Right atrium auricular region (tissue), 2 donors: ENCODE measurements at regions not wholly inside any gene's neighbourhood (a gene's known extent, or its start where the extent isn't known, plus 50 kb on each side); places are given as distances from the start of the nearest gene placed in this dataset.

Experiments used
- DNase-seq: peaks from one replicate; pipeline ENCODE4 v3.0.0-alpha.2; 2019; ENCODE audit warnings: low spot score
- H3K27ac ChIP-seq, 2 donors: fragments of 200-600 bp; sonication (generic); 1 replicate in 1 of 2; 2 replicates in 1 of 2; pipeline ENCODE4 v1.5.1; 2016 to 2019
- H3K27me3 ChIP-seq, 2 donors: fragments of 200-600 bp; sonication (generic); one replicate each; pipeline versions ENCODE4 v1.5.1 to v1.6.0; 2017 to 2019
- H3K36me3 ChIP-seq: fragments of 200-600 bp; sonication (generic); one replicate; pipeline ENCODE4 v1.5.1; 2016
- H3K4me1 ChIP-seq, 2 donors: fragments of 200-600 bp; sonication (generic); one replicate each; pipeline versions ENCODE4 v1.5.1 to v1.6.0; 2017 to 2019
- H3K4me3 ChIP-seq, 2 donors: fragments of 200-600 bp; sonication (generic); 1 replicate in 1 of 2; 2 replicates in 1 of 2; pipeline ENCODE4 v1.5.1; 2017 to 2019; ENCODE audit warnings: mild to moderate bottlenecking in 1 of 2, moderate library complexity in 1 of 2
- H3K9me3 ChIP-seq, 2 donors: fragments of 200-600 bp; sonication (generic); one replicate each; pipeline ENCODE4 v1.5.1; 2019
- TF ChIP-seq, protein P1 (sequence below), 2 donors: fragments of 200-600 bp; sonication (generic); IDR thresholded peaks; one replicate each; pipeline ENCODE4 v1.5.1; 2019; ENCODE audit warnings: antibody characterized with exemption in 2 of 2

- Histone ChIP-seq H3K36me3 (no peaks in the 10 kb centered on the region), H3K4me1 (no peaks in the 10 kb centered on the region), H3K4me3 (no peak overlapping the region), H3K27ac (no peak overlapping the region), H3K27me3 (no peaks in the 10 kb centered on the region), H3K9me3 (no peaks in the 10 kb centered on the region)
- TF ChIP-seq, protein P1, sequence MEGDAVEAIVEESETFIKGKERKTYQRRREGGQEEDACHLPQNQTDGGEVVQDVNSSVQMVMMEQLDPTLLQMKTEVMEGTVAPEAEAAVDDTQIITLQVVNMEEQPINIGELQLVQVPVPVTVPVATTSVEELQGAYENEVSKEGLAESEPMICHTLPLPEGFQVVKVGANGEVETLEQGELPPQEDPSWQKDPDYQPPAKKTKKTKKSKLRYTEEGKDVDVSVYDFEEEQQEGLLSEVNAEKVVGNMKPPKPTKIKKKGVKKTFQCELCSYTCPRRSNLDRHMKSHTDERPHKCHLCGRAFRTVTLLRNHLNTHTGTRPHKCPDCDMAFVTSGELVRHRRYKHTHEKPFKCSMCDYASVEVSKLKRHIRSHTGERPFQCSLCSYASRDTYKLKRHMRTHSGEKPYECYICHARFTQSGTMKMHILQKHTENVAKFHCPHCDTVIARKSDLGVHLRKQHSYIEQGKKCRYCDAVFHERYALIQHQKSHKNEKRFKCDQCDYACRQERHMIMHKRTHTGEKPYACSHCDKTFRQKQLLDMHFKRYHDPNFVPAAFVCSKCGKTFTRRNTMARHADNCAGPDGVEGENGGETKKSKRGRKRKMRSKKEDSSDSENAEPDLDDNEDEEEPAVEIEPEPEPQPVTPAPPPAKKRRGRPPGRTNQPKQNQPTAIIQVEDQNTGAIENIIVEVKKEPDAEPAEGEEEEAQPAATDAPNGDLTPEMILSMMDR (IDR thresholded peaks at IDR 0.05): no peak
- no peak for DNase-seq
These were observed 630.8 kb downstream of the NR4A2 start for GRCh38 chr2:155701721-155702120.

- Histone ChIP-seq H3K27me3 (no peaks in the 10 kb centered on the region), H3K36me3 (no peaks in the 10 kb centered on the region), H3K4me3 (no peak overlapping the region), H3K9me3 (no peaks in the 10 kb centered on the region), H3K4me1 (no peaks in the 10 kb centered on the region), H3K27ac (no peak overlapping the region)
- DNase-seq: no peak
- TF ChIP-seq, protein P1 (IDR thresholded peaks at IDR 0.05): no peak
These were observed 636.0 kb downstream of the NR4A2 start for GRCh38 chr2:155696571-155696970.

DNA sequence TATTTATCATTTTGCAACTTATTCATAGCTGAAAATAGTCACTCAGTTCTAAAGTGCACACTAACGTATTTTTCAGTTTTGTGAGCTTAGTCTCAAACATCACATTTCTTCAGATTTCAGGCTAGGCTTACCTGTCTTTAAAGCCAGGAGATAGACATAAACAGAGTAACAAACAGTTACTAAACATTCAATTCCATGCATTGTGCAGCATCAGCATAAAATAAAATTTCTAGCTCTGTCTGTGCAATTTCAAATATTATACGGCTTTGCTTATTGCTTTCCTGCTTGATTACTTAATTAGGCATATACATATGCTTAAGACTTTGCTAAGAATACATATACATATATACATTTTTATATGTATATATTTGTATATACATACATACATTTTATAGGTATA is 637.0 kb downstream of the NR4A2 start:
- no peaks in the 10 kb centered on the region for H3K27me3 ChIP-seq
- H3K4me1 ChIP-seq: no peaks in the 10 kb centered on the region
- no peak for DNase-seq
- H3K27ac ChIP-seq: no peak overlapping the region
- no peaks in the 10 kb centered on the region for H3K36me3 ChIP-seq
- H3K4me3 ChIP-seq: no peak overlapping the region
- TF ChIP-seq, protein P1 (IDR thresholded peaks at IDR 0.05): no peak
- no peaks in the 10 kb centered on the region for H3K9me3 ChIP-seq

GRCh38 chr2:155692856-155693255 is 639.7 kb downstream of the NR4A2 start:
- no peaks in the 10 kb centered on the region for H3K4me1 ChIP-seq
- TF ChIP-seq, protein P1 (IDR thresholded peaks at IDR 0.05): no peak
- no peak overlapping the region for H3K27ac ChIP-seq
- H3K9me3 ChIP-seq: no peaks in the 10 kb centered on the region
- no peak overlapping the region for H3K4me3 ChIP-seq
- no peak for DNase-seq
- H3K27me3 ChIP-seq: no peaks in the 10 kb centered on the region
- H3K36me3 ChIP-seq: no peaks in the 10 kb centered on the region

DNA sequence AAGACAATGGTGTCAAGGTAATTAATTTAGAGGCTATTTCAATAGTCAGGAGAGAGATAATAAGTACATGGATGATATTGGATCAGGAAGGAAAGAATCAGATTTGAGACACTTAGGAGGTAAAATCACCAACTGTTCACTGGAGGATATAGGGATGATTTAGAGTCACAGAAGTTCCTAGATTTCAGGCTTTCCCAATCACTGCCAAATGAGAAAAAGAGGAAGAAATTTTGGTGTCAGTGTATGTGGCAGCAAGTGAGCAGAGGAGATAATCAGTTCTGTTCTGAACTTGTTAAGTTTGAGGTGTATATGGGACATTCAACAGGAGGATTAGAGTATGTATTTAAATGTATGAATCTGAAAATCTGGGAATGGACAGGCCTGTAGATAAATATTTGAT is 640.4 kb downstream of the NR4A2 start:
- TF ChIP-seq, protein P1 (IDR thresholded peaks at IDR 0.05): no peak
- no peaks in the 10 kb centered on the region for H3K9me3 ChIP-seq
- H3K27ac ChIP-seq: no peak overlapping the region
- DNase-seq: no peak
- no peaks in the 10 kb centered on the region for H3K36me3 ChIP-seq
- no peaks in the 10 kb centered on the region for H3K4me1 ChIP-seq
- no peaks in the 10 kb centered on the region for H3K27me3 ChIP-seq
- no peak overlapping the region for H3K4me3 ChIP-seq

DNA sequence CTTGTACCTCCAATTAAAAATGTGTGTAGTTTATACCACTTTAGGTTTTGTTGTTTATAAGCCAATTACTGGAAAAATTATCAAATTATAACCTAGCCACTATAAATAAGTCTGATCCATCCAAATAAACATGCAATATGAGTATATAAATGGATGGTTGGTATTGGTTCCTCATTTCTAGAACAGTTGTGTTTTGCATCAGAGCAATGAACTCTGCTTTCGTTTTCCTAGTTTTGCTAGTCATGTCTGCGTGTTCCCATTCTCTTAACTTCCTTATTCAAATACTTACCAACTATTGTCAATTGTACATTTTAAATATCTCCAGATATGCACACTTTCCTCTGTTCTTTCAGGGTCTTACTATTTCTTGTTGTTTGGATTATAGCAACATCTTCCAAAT is 641.7 kb downstream of the NR4A2 start:
- Histone ChIP-seq H3K4me1 (no peaks in the 10 kb centered on the region), H3K36me3 (no peaks in the 10 kb centered on the region), H3K27me3 (no peaks in the 10 kb centered on the region), H3K4me3 (no peak overlapping the region), H3K9me3 (no peaks in the 10 kb centered on the region), H3K27ac (no peak overlapping the region)
- TF ChIP-seq, protein P1 (IDR thresholded peaks at IDR 0.05): no peak
- no peak for DNase-seq
